Body of pancreas (tissue), 4 donors: ENCODE measurements at regions not wholly inside any gene's neighbourhood (a gene's known extent, or its start where the extent isn't known, plus 50 kb on each side); places are given as distances from the start of the nearest gene placed in this dataset.

Source experiments
- CTCF ChIP-seq, 7 experiments: fragments of 450-650 bp in 4 of 7; fragments of 200-600 bp in 3 of 7; sonication (generic) in 3 of 7; IDR thresholded peaks; one replicate each; pipeline ENCODE4 v1.5.1; 2016 to 2019; ENCODE audit warnings: antibody characterized with exemption in 7 of 7
- POLR2A ChIP-seq, 3 donors: fragments of 450-650 bp; IDR thresholded peaks; one replicate each; pipeline ENCODE4 v1.6.1; 2016; ENCODE audit warnings: antibody characterized with exemption in 3 of 3, mild to moderate bottlenecking in 2 of 3

GRCh38 chrX:25742334-25742733 lies 395.8 kb upstream of the MAGEB18 start:
- no peak for TF ChIP-seq CTCF (IDR thresholded peaks at IDR 0.05)
- TF ChIP-seq POLR2A (IDR thresholded peaks at IDR 0.05) = no peak
